ENCODE measurements at regions not wholly inside any gene's neighbourhood (a gene's known extent, or its start where the extent isn't known, plus 50 kb on each side); places are given as distances from the start of the nearest gene placed in this dataset.

DNA sequence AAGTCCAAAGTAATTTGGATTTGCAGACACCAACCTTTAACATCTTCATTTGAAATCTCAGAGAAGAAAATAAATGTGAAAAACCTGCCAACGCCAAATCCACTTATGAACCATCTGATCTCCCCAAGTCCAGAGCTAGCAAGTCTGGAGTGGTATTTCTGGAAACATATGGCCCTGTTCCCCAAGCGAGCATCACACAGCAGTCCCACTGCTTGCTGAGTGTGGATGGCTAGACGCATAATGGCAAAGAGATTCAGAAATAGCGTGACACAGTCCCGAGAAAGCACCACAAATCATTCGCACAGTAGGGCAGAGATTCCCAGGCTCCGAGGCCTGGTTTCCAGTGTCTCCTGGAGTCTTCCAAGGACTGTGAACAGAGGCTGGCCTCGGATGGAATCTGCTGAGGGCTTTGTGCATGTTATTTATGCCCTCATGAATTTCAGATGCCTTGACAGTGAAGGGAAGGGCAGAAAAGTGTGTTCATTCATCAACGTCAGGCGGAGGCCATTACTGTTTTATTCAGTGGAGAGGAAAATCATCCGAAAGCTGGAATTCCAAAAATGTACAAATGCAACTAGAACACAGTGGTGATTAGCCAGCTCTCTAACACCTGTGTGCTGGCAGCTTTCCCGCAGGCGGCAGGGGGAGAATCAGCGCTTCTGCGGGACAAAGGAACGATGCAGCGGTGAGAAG, 417.0 kb downstream of the EIPR1 start:
- no peak for DNase-seq (ENCODE audit: low read depth)
- POLR2A ChIA-PET: no interaction called here

DNA sequence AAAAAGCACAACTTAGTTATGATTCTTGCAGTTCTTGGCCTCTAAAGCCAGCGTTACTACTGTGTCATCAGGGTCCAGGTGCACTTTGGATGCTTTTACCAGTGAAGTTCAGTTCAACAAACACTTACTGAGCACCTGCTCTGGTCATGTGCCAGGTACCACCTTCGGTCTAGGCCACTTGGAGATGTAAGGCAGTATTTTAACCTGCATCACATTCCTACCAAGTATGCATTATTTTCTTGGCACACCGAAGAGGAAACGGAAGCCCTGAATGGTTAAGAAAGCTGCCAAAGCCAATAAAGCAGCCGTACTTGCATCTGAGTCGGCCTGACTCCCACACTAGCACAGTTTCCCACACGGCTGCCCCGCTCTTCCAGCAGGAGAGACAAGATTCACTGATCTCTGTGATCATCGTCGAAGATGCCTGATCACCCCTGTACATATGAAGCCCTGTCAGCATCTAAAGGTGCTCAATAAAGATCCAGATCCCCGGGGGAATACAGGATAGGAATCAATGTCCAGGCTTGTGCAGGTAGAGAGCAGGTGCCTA, 427.1 kb downstream of the EIPR1 start:
- ChIA-PET POLR2A (no interaction called here), CTCF (no interaction called here)
- no peak for DNase-seq (ENCODE audit: low read depth)
- TF ChIP-seq, protein P1, sequence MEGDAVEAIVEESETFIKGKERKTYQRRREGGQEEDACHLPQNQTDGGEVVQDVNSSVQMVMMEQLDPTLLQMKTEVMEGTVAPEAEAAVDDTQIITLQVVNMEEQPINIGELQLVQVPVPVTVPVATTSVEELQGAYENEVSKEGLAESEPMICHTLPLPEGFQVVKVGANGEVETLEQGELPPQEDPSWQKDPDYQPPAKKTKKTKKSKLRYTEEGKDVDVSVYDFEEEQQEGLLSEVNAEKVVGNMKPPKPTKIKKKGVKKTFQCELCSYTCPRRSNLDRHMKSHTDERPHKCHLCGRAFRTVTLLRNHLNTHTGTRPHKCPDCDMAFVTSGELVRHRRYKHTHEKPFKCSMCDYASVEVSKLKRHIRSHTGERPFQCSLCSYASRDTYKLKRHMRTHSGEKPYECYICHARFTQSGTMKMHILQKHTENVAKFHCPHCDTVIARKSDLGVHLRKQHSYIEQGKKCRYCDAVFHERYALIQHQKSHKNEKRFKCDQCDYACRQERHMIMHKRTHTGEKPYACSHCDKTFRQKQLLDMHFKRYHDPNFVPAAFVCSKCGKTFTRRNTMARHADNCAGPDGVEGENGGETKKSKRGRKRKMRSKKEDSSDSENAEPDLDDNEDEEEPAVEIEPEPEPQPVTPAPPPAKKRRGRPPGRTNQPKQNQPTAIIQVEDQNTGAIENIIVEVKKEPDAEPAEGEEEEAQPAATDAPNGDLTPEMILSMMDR (IDR thresholded peaks at IDR 0.05; ENCODE audit: insufficient read depth, low read depth, low read length): no peak
- Histone ChIP-seq H3K4me3 (ENCODE audit: low read depth, low read length) (no peak overlapping the region), H3K36me3 (ENCODE audit: control insufficient read depth, insufficient read depth, low read length) (no peaks in the 10 kb centered on the region), H3K27me3 (ENCODE audit: control insufficient read depth, insufficient read depth, low read length) (no peaks in the 10 kb centered on the region)

More for the DNA sequence above, 417.0 kb downstream of the EIPR1 start:
- Histone ChIP-seq H3K27me3 (ENCODE audit: control insufficient read depth, insufficient read depth, low read length) (no peaks in the 10 kb centered on the region), H3K4me3 (ENCODE audit: low read depth, low read length) (no peak overlapping the region), H3K36me3 (ENCODE audit: control insufficient read depth, insufficient read depth, low read length) (no peaks in the 10 kb centered on the region)
- TF ChIP-seq, protein P1 (IDR thresholded peaks at IDR 0.05; ENCODE audit: insufficient read depth, low read depth, low read length): no peak
- CTCF ChIA-PET: no interaction called here

DNA sequence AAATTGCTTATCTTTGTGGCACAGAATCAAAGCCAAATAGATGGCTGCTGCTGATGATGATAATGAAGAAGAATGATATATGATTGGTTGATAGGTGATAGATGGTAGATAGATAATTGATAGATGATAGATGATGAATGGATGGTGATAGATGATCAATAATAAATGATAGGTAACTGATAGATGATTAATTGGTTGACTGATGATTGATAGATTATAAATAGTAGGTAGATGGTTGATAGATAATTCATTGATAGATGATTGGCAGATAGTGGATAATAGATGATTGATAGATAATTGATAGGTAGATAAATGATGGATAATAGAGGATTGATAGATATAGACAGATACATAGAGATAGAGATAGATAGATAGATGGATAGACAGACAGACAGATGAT, 430.2 kb downstream of the EIPR1 start:
- H3K4me3 ChIP-seq (ENCODE audit: low read depth, low read length): no peak overlapping the region
- CTCF ChIA-PET: no interaction called here
- POLR2A ChIA-PET: no interaction called here
- H3K36me3 ChIP-seq (ENCODE audit: control insufficient read depth, insufficient read depth, low read length): no peaks in the 10 kb centered on the region
- TF ChIP-seq, protein P1 (IDR thresholded peaks at IDR 0.05; ENCODE audit: insufficient read depth, low read depth, low read length): no peak
- H3K27me3 ChIP-seq (ENCODE audit: control insufficient read depth, insufficient read depth, low read length): no peaks in the 10 kb centered on the region
- no peak for DNase-seq (ENCODE audit: low read depth)

GRCh38 chr2:2942906-2943305, 434.7 kb downstream of the EIPR1 start:
- TF ChIP-seq, protein P1 (IDR thresholded peaks at IDR 0.05; ENCODE audit: insufficient read depth, low read depth, low read length): no peak
- Histone ChIP-seq H3K4me3 (ENCODE audit: low read depth, low read length) (no peak overlapping the region), H3K27me3 (ENCODE audit: control insufficient read depth, insufficient read depth, low read length) (no peaks in the 10 kb centered on the region), H3K36me3 (ENCODE audit: control insufficient read depth, insufficient read depth, low read length) (no peaks in the 10 kb centered on the region)
- ChIA-PET CTCF (no interaction called here), POLR2A (no interaction called here)
- DNase-seq (ENCODE audit: low read depth): no peak

- TF ChIP-seq, protein P1 (IDR thresholded peaks at IDR 0.05; ENCODE audit: insufficient read depth, low read depth, low read length): no peak
- ChIA-PET CTCF (no interaction called here), POLR2A (no interaction called here)
- no peak for DNase-seq (ENCODE audit: low read depth)
- no peaks in the 10 kb centered on the region for H3K36me3 ChIP-seq (ENCODE audit: control insufficient read depth, insufficient read depth, low read length)
- H3K27me3 ChIP-seq (ENCODE audit: control insufficient read depth, insufficient read depth, low read length): no peaks in the 10 kb centered on the region
- H3K4me3 ChIP-seq (ENCODE audit: low read depth, low read length): no peak overlapping the region
These were observed 435.4 kb downstream of the EIPR1 start for GRCh38 chr2:2942225-2942624.
